ENCODE measurements at regions not wholly inside any gene's neighbourhood (a gene's known extent, or its start where the extent isn't known, plus 50 kb on each side); places are given as distances from the start of the nearest gene placed in this dataset.
"Not testable (repeated sequence)": the region's sequence is repeated elsewhere in the genome, so short reads cannot be mapped to it uniquely, and the experiment has no call there.

DNA sequence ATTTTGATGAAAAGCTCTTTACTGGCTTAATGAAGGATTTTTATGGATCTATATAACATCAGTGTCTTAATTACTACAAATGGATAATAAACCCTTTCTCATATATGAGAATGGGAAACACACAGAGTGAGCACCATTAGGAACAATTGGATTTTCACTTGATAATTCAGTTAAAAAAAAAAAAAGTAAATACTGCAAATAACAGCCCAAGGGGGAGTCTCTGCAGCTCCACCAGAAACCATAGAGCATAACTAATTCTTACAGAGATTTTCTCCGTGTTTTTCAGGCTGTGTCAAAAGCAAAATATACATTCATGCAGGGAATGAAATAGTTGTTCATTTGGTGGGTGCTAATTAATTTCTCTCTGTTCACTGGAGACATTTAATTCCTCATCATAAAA lies 125.3 kb downstream of the EBLN2 start:
- DNase-seq = no peak

GRCh38 chr3:73187328-73187727 lies 125.9 kb downstream of the EBLN2 start:
- no peak for DNase-seq

DNA sequence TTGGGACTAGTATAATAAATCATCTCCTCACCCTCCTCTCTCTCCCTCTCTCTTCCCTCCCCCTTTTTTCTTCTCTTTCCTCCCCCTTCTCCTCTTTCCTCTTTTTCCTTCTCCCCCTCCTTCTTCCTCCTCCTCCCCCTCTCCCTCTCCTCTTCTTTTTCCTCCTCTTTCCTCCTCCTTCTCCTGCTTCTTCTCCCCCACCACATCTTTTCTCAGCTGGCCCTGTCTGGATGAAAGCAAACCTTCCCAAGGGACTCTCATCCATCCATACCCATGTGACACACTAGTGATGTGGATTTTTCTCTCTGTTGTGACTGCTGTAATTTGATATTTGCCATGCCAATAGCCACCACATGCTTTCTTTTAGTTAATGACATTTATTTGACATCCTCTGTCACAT lies 127.2 kb downstream of the EBLN2 start:
- peak; percentile 13 for DNase-seq

DNA sequence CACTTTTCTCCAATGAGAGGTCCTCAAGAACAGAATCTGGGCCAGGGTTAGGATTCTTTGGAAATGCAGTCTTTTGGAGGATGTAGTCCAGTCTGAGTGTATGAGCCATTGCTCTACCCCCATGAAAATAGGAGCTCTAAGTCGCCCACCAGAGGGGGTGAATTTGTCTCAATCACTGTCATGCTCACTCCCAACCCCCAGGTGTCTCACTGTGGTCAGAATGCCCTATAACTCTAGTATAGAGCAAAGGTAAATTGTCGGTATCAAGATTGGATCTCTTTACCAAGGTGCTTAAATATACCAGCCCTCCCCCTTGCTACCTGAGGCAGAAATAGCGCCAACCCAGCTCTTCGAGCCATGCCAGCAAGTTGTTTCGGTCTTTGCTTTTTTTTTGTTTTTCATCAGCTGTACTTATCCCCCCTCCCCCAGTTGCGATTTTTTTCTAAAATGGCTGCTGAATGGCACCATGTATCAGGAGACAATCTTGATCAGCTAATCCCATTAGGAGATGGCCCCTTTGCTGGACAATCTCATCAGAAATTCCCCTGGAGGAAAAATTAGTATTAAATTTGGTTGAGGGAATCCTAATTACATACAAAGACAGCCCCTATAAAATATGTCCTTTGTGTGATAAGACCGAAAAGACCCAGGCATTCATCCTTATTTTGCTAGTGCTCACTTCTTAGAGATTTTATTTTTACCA lies 130.7 kb downstream of the EBLN2 start:
- no peak for DNase-seq

DNA sequence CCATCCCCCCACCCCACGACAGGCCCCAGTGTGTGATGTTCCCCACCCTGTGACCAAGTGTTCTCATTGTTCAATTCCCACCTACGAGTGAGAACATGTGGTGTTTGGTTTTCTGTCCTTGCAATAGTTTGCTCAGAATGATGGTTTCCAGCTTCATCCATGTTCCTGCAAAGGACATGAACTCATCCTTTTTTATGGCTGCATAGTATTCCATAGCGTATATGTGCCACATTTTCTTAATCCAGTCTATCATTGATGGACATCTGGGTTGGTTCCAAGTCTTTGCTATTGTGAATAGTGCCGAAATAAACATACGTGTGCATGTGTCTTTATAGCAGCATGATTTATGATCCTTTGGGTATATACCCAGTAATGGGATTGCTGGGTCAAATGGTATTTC lies 132.5 kb downstream of the EBLN2 start:
- not testable (repeated sequence) for DNase-seq

GRCh38 chr3:73197187-73197586 lies 135.7 kb downstream of the EBLN2 start:
- DNase-seq = no peak

GRCh38 chr3:73203101-73203500 lies 141.6 kb downstream of the EBLN2 start:
- DNase-seq = no peak

DNA sequence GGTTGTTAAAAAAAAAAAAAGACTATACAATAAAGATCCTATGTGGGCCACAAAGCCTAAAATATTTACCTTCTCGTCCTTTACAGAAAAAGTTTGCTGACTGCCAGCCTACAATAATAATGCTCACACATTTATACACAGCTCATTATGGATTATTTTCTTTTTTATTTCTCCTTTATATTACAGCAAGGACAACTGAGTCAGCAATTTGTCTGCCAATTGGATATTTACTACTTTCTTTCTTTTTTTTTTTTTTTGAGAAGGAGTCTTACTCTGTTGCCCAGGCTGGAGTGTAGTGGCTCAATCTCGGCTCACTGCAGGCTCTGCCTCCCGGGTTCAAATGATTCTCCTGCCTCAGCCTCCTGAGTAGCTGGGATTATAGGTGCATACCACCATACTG lies 142.2 kb downstream of the EBLN2 start:
- DNase-seq = no peak

DNA sequence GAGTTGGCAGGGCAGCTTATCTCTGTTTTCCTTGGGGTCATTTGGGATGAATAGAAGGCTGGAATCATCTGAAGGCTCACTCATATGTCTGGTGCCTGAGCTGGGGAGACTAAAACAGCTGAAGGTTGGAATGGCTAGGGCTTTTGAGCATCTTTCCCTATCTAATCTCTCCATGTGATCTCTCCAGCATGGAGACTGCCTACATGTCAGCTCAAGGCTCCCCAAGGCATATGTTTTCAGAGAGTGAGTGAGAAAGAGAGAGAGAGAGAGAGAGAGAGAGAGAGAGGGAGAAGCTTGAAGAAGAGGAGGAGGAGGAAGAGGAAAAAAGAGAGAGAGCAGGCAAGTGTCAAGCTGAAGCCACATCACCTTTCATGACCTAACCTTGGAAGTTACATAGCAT lies 143.4 kb downstream of the EBLN2 start:
- DNase-seq = no peak

- DNase-seq = no peak
Observed at GRCh38 chr3:73206030-73206429, 144.6 kb downstream of the EBLN2 start.

DNA sequence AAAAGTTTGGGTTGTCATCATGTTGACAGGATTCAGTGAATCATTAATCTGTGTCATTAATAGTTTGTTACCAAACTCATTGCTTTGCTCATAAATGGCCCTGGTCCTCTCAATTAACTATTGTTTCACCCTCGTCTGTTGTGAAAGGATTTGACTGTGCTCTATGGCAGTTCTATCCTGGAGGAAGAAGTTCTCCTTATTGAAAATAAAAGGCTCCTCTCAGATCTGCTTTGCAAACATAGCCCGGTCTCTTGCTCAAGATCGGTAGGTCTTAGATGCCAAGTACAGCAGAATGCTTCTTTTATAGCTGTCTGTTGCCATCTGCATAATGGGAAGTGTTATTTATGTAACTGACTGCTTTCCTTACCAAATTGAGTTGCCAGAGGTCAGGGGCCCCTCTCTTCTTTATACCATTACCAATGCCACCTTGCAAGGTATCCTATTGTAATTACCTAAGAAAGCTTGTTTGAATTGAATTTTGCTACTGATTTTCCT lies 146.5 kb downstream of the EBLN2 start:
- no peak for DNase-seq

- DNase-seq = no peak
Observed at GRCh38 chr3:73210759-73211158, 149.3 kb downstream of the EBLN2 start.

GRCh38 chr3:73212683-73213082 lies 151.2 kb downstream of the EBLN2 start:
- DNase-seq = no peak

DNA sequence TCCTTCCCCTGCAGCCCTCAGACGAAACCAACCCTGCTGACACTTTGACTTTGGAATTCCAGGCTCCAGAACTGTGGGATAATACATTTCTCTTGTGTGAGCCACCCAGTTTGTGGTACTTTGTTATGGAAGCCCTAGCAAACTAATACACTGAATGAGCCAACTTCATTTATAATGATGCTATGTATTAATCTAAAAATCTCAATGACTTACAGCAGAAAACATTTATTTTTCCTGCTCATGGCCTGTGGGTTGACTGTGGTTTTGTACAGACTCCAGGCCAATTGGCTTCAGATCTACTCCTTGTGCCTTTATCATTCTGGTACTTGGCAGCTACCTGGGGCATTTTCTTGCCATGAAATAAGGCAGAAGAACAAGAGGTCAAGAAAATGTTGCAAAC lies 152.4 kb downstream of the EBLN2 start:
- DNase-seq = no peak

- DNase-seq = no peak
Observed at GRCh38 chr3:73214846-73215245, 153.4 kb downstream of the EBLN2 start.

GRCh38 chr3:73215281-73215680 lies 153.8 kb downstream of the EBLN2 start:
- no peak for DNase-seq

DNA sequence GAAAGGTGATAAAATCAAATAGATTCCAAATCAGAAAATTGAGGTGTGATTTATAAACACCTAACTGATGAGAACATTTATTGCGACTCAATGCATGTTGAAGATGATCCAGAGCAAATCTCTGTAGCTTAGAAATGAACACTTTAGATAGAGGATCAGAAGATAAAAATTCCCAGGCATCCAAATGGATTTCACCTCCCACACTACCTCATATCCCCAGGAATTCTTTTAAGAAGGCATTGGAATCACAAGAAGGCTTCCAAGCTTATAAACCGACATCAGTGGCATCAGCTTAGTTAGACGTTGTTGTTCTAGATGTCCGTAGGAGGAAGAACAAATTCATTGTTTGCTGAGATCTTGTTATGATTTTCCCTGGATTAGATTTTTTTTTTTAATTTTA lies 154.4 kb downstream of the EBLN2 start:
- DNase-seq = no peak

DNA sequence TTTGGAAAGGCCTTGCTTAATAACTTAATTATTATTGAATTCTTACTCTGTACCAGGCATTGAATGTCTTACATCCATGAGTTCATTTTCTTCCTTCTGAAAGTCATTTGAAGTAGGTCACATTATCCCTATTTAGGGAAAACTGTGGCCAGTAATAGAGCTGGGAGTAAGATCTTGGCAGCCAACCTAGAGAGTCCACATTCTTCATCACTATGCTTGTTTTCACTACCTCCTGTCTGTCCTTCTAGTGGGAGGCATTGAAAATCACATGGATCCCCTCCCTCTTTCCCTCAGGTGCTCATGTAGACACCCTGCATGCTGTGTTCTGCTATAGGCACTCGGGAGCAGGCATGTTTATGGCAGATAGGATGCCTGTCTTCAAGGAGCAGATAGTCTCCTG lies 154.9 kb downstream of the EBLN2 start:
- no peak for DNase-seq

DNA sequence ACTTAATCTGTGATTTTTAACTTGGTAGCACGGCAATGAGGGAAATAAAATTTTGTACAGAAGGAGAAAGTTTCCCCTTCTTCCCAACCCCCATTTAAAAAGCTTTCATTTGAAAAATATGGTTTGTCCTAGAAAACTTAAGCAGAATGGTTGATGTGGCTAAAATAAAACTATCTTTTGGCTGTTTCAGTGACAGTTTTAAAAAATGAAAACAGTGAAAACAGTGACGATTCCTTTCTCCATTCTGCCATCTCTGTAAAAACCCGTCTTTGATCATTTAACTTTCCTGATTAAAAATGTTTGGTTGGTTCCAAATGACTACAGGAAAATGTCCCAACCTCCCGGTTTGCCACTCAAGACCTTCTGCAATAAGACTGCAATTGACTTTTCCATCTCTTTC lies 160.7 kb downstream of the EBLN2 start:
- DNase-seq = no peak

DNA sequence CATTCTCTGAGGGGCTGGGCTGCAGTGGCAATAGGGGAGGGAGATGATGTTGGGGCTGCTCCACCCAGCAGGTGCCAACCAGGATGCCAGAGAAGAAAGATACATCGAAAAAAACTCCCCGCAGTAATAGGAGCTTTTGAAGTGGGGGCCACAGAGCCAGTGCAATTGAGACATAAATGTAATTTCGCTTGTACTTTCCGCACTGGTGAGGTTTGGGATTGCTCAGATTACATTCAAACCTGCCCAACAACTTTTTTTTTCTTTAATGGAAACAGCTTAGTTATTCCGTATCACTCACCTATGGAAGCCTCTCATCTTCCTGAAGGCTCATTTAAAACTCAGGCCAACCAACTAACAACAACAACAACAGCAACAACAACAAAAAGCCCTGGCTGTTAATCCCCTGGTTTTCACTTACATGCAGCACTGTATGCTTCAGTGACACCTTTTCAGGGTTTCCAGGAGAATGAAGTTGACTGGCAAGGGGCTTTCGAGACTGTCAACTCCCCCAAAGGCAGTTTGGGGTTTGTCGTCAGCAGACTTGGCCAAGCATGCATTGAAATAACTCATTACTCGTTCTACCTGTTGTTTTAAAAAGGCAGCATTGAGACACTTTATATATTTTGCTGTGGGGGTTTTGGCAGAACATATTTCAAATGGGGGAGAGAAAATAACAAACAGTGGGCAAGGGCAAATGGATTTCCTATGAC lies 163.8 kb downstream of the EBLN2 start:
- no peak for DNase-seq

DNA sequence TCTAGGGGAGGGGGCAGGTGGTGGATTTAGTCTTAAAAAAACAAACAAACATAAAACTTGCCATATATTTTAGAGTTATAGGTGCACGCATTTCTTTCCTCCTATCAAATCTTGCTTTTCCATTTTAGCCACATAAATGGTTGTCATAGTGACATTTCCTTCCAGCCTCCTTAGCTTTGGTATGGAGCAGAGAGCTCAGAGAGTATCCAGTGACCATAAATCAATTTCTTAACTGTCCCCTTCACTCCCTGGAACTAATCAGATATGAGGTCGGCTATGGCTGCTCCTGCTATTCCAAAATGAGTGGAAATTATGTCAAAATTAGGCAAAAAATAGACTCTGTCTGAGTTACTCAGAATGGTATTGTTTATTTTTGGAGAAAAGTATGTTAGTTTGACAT lies 164.5 kb downstream of the EBLN2 start:
- no peak for DNase-seq

GRCh38 chr3:73228000-73228399 lies 166.5 kb downstream of the EBLN2 start:
- no peak for DNase-seq

- no peak for DNase-seq
Observed at GRCh38 chr3:73228437-73228836, 167.0 kb downstream of the EBLN2 start.

GRCh38 chr3:73228959-73229358 lies 167.5 kb downstream of the EBLN2 start:
- no peak for DNase-seq
